GM23338 (cell line): ENCODE measurements at regions not wholly inside any gene's neighbourhood (a gene's known extent, or its start where the extent isn't known, plus 50 kb on each side); places are given as distances from the start of the nearest gene placed in this dataset.

ENCODE experiments used
- ATAC-seq: fragments of 200-7000 bp; cut with Tn5 transposase; 3 replicates; pipeline ENCODE4 v1.9.1; 2020
- DNase-seq: peaks from one replicate; pipeline ENCODE4 v3.0.0-alpha.2; 2015; ENCODE audit warnings: low spot score
- H2AFZ ChIP-seq: fragments of 200-600 bp; sonication (generic); 2 replicates; pipeline ENCODE4 v1.8.0; 2016; ENCODE audit warnings: antibody characterized with exemption, mild to moderate bottlenecking, moderate library complexity
- H3F3A ChIP-seq: fragments of 200-600 bp; sonication (generic); replicated peaks from 2 replicates; pipeline ENCODE4 v1.8.0; 2017; ENCODE audit warnings: antibody characterized with exemption, mixed run types, low read depth
- H3K27ac ChIP-seq: fragments of 200-600 bp; sonication (generic); 2 replicates; pipeline ENCODE4 v1.6.1; 2016; ENCODE audit warnings: low read depth
- H3K27me3 ChIP-seq: fragments of 200-600 bp; sonication (generic); 2 replicates; pipeline ENCODE4 v1.8.0; 2016; ENCODE audit warnings: mild to moderate bottlenecking, mixed run types, moderate library complexity; ENCODE audit not compliant: insufficient read depth
- H3K36me3 ChIP-seq: fragments of 200-600 bp; sonication (generic); 2 replicates; pipeline ENCODE4 v1.8.0; 2016; ENCODE audit warnings: mild to moderate bottlenecking; ENCODE audit not compliant: insufficient read depth
- H3K4me1 ChIP-seq: fragments of 200-600 bp; sonication (generic); 2 replicates; pipeline ENCODE4 v1.8.0; 2016; ENCODE audit warnings: mild to moderate bottlenecking, moderate library complexity; ENCODE audit not compliant: insufficient read depth
- H3K4me2 ChIP-seq: fragments of 200-600 bp; sonication (generic); 2 replicates; pipeline ENCODE4 v1.7.1; 2017; ENCODE audit warnings: mixed run types
- H3K4me3 ChIP-seq: fragments of 200-600 bp; sonication (generic); 2 replicates; pipeline ENCODE4 v1.6.1; 2016; ENCODE audit warnings: mixed run types
- H3K79me2 ChIP-seq: fragments of 200-600 bp; sonication (generic); replicated peaks from 2 replicates; pipeline ENCODE4 v1.8.0; 2017; ENCODE audit warnings: mild to moderate bottlenecking; ENCODE audit not compliant: insufficient read depth
- H3K9me2 ChIP-seq: fragments of 200-600 bp; sonication (generic); 2 replicates; pipeline ENCODE4 v1.8.0; 2017; ENCODE audit not compliant: insufficient read depth
- H4K20me1 ChIP-seq: fragments of 200-600 bp; sonication (generic); replicated peaks from 2 replicates; pipeline ENCODE4 v1.8.0; 2017; ENCODE audit warnings: mild to moderate bottlenecking; ENCODE audit not compliant: insufficient read depth
- H3K27ac Mint-ChIP-seq: 2 replicates; pipeline ENCODE4 v1.8.0; 2020; ENCODE audit warnings: inconsistent platforms, mild to moderate bottlenecking, moderate library complexity, mixed read lengths
- H3K27me3 Mint-ChIP-seq: 3 replicates; pipeline ENCODE4 v1.8.0; 2022; ENCODE audit warnings: low read depth, mild to moderate bottlenecking, moderate library complexity, mixed read lengths, inconsistent platforms; ENCODE audit not compliant: insufficient read depth, poor library complexity
- H3K36me3 Mint-ChIP-seq: 3 replicates; pipeline ENCODE4 v1.8.0; 2021; ENCODE audit warnings: low read depth, mild to moderate bottlenecking, inconsistent platforms, moderate library complexity, mixed read lengths
- H3K4me1 Mint-ChIP-seq: 3 replicates; pipeline ENCODE4 v1.8.0; 2020; ENCODE audit warnings: mild to moderate bottlenecking, inconsistent platforms, mixed read lengths
- H3K4me3 Mint-ChIP-seq: 3 replicates; pipeline ENCODE4 v1.8.0; 2021; ENCODE audit warnings: moderate library complexity, mild to moderate bottlenecking, inconsistent platforms, mixed read lengths
- H3K9me3 Mint-ChIP-seq: 3 replicates; pipeline ENCODE4 v1.8.0; 2020; ENCODE audit warnings: moderate library complexity, mild to moderate bottlenecking, inconsistent platforms, mixed read lengths
- CREB1 ChIP-seq: fragments of 250-450 bp; sonication (Bioruptor Pico); IDR thresholded peaks from 2 replicates; pipeline ENCODE4 v1.5.0; 2020; ENCODE audit warnings: low read depth, mild to moderate bottlenecking, moderate library complexity
- CTCF ChIP-seq, 2 experiments: fragments of 200-600 bp in 1 of 2; sonication (generic) in 1 of 2; conservative IDR thresholded peaks; 2 replicates each; pipeline versions ENCODE4 v1.5.1 to v1.6.1; 2016 to 2017; ENCODE audit warnings: antibody characterized with exemption in 2 of 2, low read depth in 2 of 2, mild to moderate bottlenecking in 2 of 2, moderate library complexity in 1 of 2
- ETS1 ChIP-seq: IDR thresholded peaks from 2 replicates; pipeline ENCODE4 v1.6.1; 2016; ENCODE audit warnings: antibody characterized with exemption
- EZH2 ChIP-seq: fragments of 200-600 bp; sonication (generic); IDR thresholded peaks from one replicate; pipeline ENCODE4 v1.8.0; 2017; ENCODE audit warnings: antibody characterized with exemption, mild to moderate bottlenecking, low read depth; ENCODE audit not compliant: unreplicated experiment
- NANOG ChIP-seq: IDR thresholded peaks from 2 replicates; pipeline ENCODE4 v1.6.1; 2016; ENCODE audit warnings: antibody characterized with exemption, borderline replicate concordance
- POLR2AphosphoS5 ChIP-seq: IDR thresholded peaks from 2 replicates; pipeline ENCODE4 v1.6.1; 2016; ENCODE audit warnings: antibody characterized with exemption, low read depth
- STAT1 ChIP-seq: IDR thresholded peaks from one replicate; pipeline ENCODE4 v1.6.1; 2016; ENCODE audit warnings: antibody characterized with exemption; ENCODE audit not compliant: unreplicated experiment
- ZNF114 ChIP-seq: fragments of 250-450 bp; sonication (Bioruptor Pico); IDR thresholded peaks from 2 replicates; pipeline ENCODE4 v1.5.0; 2020; ENCODE audit warnings: mild to moderate bottlenecking, moderate library complexity
- ZNF331 ChIP-seq: fragments of 250-450 bp; sonication (Bioruptor Pico); IDR thresholded peaks from 2 replicates; pipeline ENCODE4 v1.5.0; 2020; ENCODE audit warnings: low read depth, mild to moderate bottlenecking, moderate library complexity
- ZNF462 ChIP-seq: fragments of 250-450 bp; sonication (Bioruptor Pico); IDR thresholded peaks from 2 replicates; pipeline ENCODE4 v1.5.0; 2020; ENCODE audit warnings: mild to moderate bottlenecking, moderate library complexity

GRCh38 chr1:56185493-56185892 is 393.9 kb downstream of the PLPP3 start:
- H3K4me2 ChIP-seq, result no peak overlapping the region
- no peaks in the 10 kb centered on the region for H3K27me3 ChIP-seq
- H4K20me1 ChIP-seq, result no peaks in the 10 kb centered on the region
- H2AFZ ChIP-seq, result no peak overlapping the region
- H3K27ac Mint-ChIP-seq, result no peak overlapping the region
- ATAC-seq (no peak), DNase-seq (no peak)
- H3K9me2 ChIP-seq, result peaks cover 6% of the 10 kb centered on the region; the same call in 1 of the 2 replicates
- peaks cover 2% of the 10 kb centered on the region for H3K27me3 Mint-ChIP-seq
- H3K4me1 ChIP-seq, result peaks cover 25% of the 10 kb centered on the region
- H3K4me3 Mint-ChIP-seq, result no peak overlapping the region
- no peaks in the 10 kb centered on the region for H3K36me3 ChIP-seq
- no peaks in the 10 kb centered on the region for H3K79me2 ChIP-seq
- no peaks in the 10 kb centered on the region for H3K9me3 Mint-ChIP-seq
- H3K4me1 Mint-ChIP-seq, result peaks cover 22% of the 10 kb centered on the region
- no peak overlapping the region for H3K4me3 ChIP-seq
- no peaks in the 10 kb centered on the region for H3F3A ChIP-seq
- TF ChIP-seq NANOG, result no peak
- TF ChIP-seq CREB1 (CRISPR knock-in tag), result no peak
- H3K36me3 Mint-ChIP-seq, result no peaks in the 10 kb centered on the region
- H3K27ac ChIP-seq, result no peak overlapping the region

GRCh38 chr1:56183151-56183550 is 396.2 kb downstream of the PLPP3 start:
- Histone ChIP-seq H3K27ac (no peak overlapping the region), H4K20me1 (no peaks in the 10 kb centered on the region), H3F3A (no peaks in the 10 kb centered on the region), H3K4me3 (no peak overlapping the region), H3K4me1 (peaks cover 28% of the 10 kb centered on the region), H3K36me3 (no peaks in the 10 kb centered on the region), H2AFZ (no peak overlapping the region), H3K79me2 (no peaks in the 10 kb centered on the region), H3K4me2 (no peak overlapping the region), H3K9me2 (peaks cover 6% of the 10 kb centered on the region; the same call in 1 of the 2 replicates), H3K27me3 (no peaks in the 10 kb centered on the region)
- H3K36me3 Mint-ChIP-seq, result no peaks in the 10 kb centered on the region
- no peaks in the 10 kb centered on the region for H3K27me3 Mint-ChIP-seq
- no peak overlapping the region for H3K27ac Mint-ChIP-seq
- no peak for ATAC-seq
- H3K4me3 Mint-ChIP-seq, result no peak overlapping the region
- H3K9me3 Mint-ChIP-seq, result no peaks in the 10 kb centered on the region
- peaks cover 5% of the 10 kb centered on the region for H3K4me1 Mint-ChIP-seq
- DNase-seq, result no peak
- TF ChIP-seq ZNF114 (CRISPR knock-in tag), result no peak
- no peak for TF ChIP-seq CTCF (conservative IDR thresholded peaks at IDR 0.05; ENCODE audit: low read depth in 2 of 2)
- TF ChIP-seq EZH2, result no peak
- TF ChIP-seq CREB1 (CRISPR knock-in tag), result no peak
- TF ChIP-seq NANOG, result no peak
- TF ChIP-seq ZNF331, result no peak
- TF ChIP-seq STAT1, result no peak
- TF ChIP-seq POLR2AphosphoS5, result no peak
- no peak for TF ChIP-seq ZNF462
- TF ChIP-seq ETS1, result no peak
